Left ventricle myocardium inferior (tissue), 1 donor: ENCODE measurements at regions not wholly inside any gene's neighbourhood (a gene's known extent, or its start where the extent isn't known, plus 50 kb on each side); places are given as distances from the start of the nearest gene placed in this dataset.

ENCODE experiments used
- DNase-seq: peaks from one replicate; pipeline ENCODE4 v3.0.0-alpha.2; 2020
- H3K27ac ChIP-seq: fragments of 200-600 bp; replicated peaks from 2 replicates; pipeline ENCODE4 v1.8.0; 2021
- H3K27me3 ChIP-seq: fragments of 200-600 bp; 2 replicates; pipeline ENCODE4 v1.8.0; 2021; ENCODE audit warnings: low read depth
- H3K36me3 ChIP-seq: fragments of 200-600 bp; 2 replicates; pipeline ENCODE4 v1.8.0; 2021
- H3K4me1 ChIP-seq: fragments of 200-600 bp; 2 replicates; pipeline ENCODE4 v1.8.0; 2021
- H3K4me3 ChIP-seq: fragments of 200-600 bp; 2 replicates; pipeline ENCODE4 v1.8.0; 2021; ENCODE audit warnings: mild to moderate bottlenecking, moderate library complexity
- H3K9me3 ChIP-seq: fragments of 200-600 bp; replicated peaks from 2 replicates; pipeline ENCODE4 v1.8.0; 2021
- CTCF ChIP-seq: fragments of 200-600 bp; IDR thresholded peaks from 2 replicates; pipeline ENCODE4 v1.8.0; 2021; ENCODE audit warnings: antibody characterized with exemption, mild to moderate bottlenecking, borderline replicate concordance
- intact Hi-C: fragments of 100-400 bp; cut with micrococcal nuclease; formaldehyde crosslinking; loops from one replicate; pipeline ENCODE4 v1.11.0; 2022
- donor health status: DM: no; HTN: yes; CAD: no; lungs with severe emphysema.

GRCh38 chr11:111044751-111045406 lies 200.6 kb upstream of the POU2AF2 start:
- H3K4me1 ChIP-seq = no peaks in the 10 kb centered on the region
- H3K36me3 ChIP-seq = no peaks in the 10 kb centered on the region
- no peak for TF ChIP-seq CTCF
- no peak overlapping the region for H3K4me3 ChIP-seq
- H3K27me3 ChIP-seq = no peaks in the 10 kb centered on the region
- H3K9me3 ChIP-seq = no peaks in the 10 kb centered on the region
- peak overlapping the region; percentile 7 for H3K27ac ChIP-seq
- intact Hi-C loops = no loop called here
- no peak for DNase-seq

- DNase-seq = no peak
- peaks cover 9% of the 10 kb centered on the region for H3K9me3 ChIP-seq
- intact Hi-C loops = no loop called here
- H3K4me1 ChIP-seq = no peaks in the 10 kb centered on the region
- H3K27ac ChIP-seq = no peak overlapping the region
- TF ChIP-seq CTCF = no peak
- no peak overlapping the region for H3K4me3 ChIP-seq
- no peaks in the 10 kb centered on the region for H3K27me3 ChIP-seq
- no peaks in the 10 kb centered on the region for H3K36me3 ChIP-seq
Measured at GRCh38 chr11:111039982-111040381, 205.5 kb upstream of the POU2AF2 start.

- Histone ChIP-seq H3K27ac (no peak overlapping the region), H3K4me3 (no peak overlapping the region), H3K27me3 (no peaks in the 10 kb centered on the region), H3K36me3 (no peaks in the 10 kb centered on the region), H3K4me1 (no peaks in the 10 kb centered on the region), H3K9me3 (peaks cover 13% of the 10 kb centered on the region)
- no peak for TF ChIP-seq CTCF
- intact Hi-C loops = no loop called here
- no peak for DNase-seq
Measured at GRCh38 chr11:111035746-111036145, 209.8 kb upstream of the POU2AF2 start.

- Histone ChIP-seq H3K36me3 (no peaks in the 10 kb centered on the region), H3K9me3 (peaks cover 34% of the 10 kb centered on the region), H3K27ac (no peak overlapping the region), H3K4me3 (no peak overlapping the region), H3K27me3 (peaks cover 7% of the 10 kb centered on the region), H3K4me1 (no peaks in the 10 kb centered on the region)
- no peak for DNase-seq
- TF ChIP-seq CTCF = no peak
- intact Hi-C loops = no loop called here
Measured at GRCh38 chr11:111026241-111026640, 219.3 kb upstream of the POU2AF2 start.

- no peak overlapping the region for H3K4me3 ChIP-seq
- no peaks in the 10 kb centered on the region for H3K9me3 ChIP-seq
- H3K27ac ChIP-seq = no peak overlapping the region
- peaks cover 7% of the 10 kb centered on the region for H3K27me3 ChIP-seq
- intact Hi-C loops = no loop called here
- TF ChIP-seq CTCF = no peak
- H3K4me1 ChIP-seq = no peaks in the 10 kb centered on the region
- H3K36me3 ChIP-seq = no peaks in the 10 kb centered on the region
- DNase-seq = no peak
Measured at GRCh38 chr11:111021131-111021530, 224.4 kb upstream of the POU2AF2 start.
